Gastrocnemius medialis (tissue), 4 donors: ENCODE measurements at regions not wholly inside any gene's neighbourhood (a gene's known extent, or its start where the extent isn't known, plus 50 kb on each side); places are given as distances from the start of the nearest gene placed in this dataset.
A peak's percentile ranks its signal among the peaks of the same experiment; 100 is the strongest.
"Not testable (repeated sequence)": the region's sequence is repeated elsewhere in the genome, so short reads cannot be mapped to it uniquely, and the experiment has no call there.

ENCODE experiments used
- ATAC-seq, 2 donors: fragments of 150-250 bp; one replicate each; pipeline ENCODE4 v1.9.1; 2016
- DNase-seq, 2 donors: peaks; one replicate each; pipeline ENCODE4 v3.0.0-alpha.2; 2019
- H3K27ac ChIP-seq, 4 donors: fragments of 200-600 bp; sonication (generic); 1 replicate in 1 of 4; 2 replicates in 3 of 4; pipeline ENCODE4 v1.5.1; 2016 to 2018; ENCODE audit warnings: mild to moderate bottlenecking in 2 of 4, moderate library complexity in 1 of 4
- H3K27me3 ChIP-seq, 3 donors: fragments of 200-600 bp; sonication (generic) in 2 of 3; 1 replicate in 1 of 3; 2 replicates in 2 of 3; pipeline versions ENCODE4 v1.5.1 to v1.6.0; 2016 to 2019; ENCODE audit warnings: mild to moderate bottlenecking in 1 of 3, moderate library complexity in 1 of 3
- H3K36me3 ChIP-seq, 2 donors: fragments of 200-600 bp; sonication (generic) in 1 of 2; one replicate each; pipeline ENCODE4 v1.5.1; 2017 to 2018
- H3K4me1 ChIP-seq, 2 donors: fragments of 200-600 bp; sonication (generic) in 1 of 2; one replicate each; pipeline ENCODE4 v1.5.1; 2016 to 2017; ENCODE audit warnings: mild to moderate bottlenecking in 2 of 2
- H3K4me3 ChIP-seq, 4 donors: fragments of 200-600 bp; sonication (generic) in 3 of 4; 1 replicate in 1 of 4; 2 replicates in 3 of 4; pipeline ENCODE4 v1.5.1; 2016 to 2019; ENCODE audit warnings: mild to moderate bottlenecking in 2 of 4
- H3K9me3 ChIP-seq, 3 donors: fragments of 200-600 bp; sonication (generic) in 2 of 3; 1 replicate in 1 of 3; 2 replicates in 2 of 3; pipeline ENCODE4 v1.5.1; 2016 to 2019
- POLR2A ChIP-seq, 2 donors: fragments of 450-650 bp; IDR thresholded peaks; one replicate each; pipeline ENCODE4 v1.6.1; 2017; ENCODE audit warnings: antibody characterized with exemption in 2 of 2, mild to moderate bottlenecking in 2 of 2, moderate library complexity in 2 of 2
- in situ Hi-C, 4 donors: fragments of 200-750 bp; cut with MboI; loops; one replicate each; pipeline versions ENCODE4 v1.15.0 to v1.8.0; 2017; ENCODE audit warnings: low sequenced_read_pairs in 4 of 4
- intact Hi-C: fragments of 100-400 bp; cut with DNase I; formaldehyde crosslinking; loops from one replicate; pipeline ENCODE4 v1.15.1; 2023; ENCODE audit warnings: low total_unique reads
- TF ChIP-seq, protein P1 (sequence below), 5 experiments: fragments of 450-650 bp in 3 of 5; fragments of 200-600 bp in 2 of 5; sonication (generic) in 2 of 5; IDR thresholded peaks in 4 of 5; conservative IDR thresholded peaks in 1 of 5; 1 replicate in 4 of 5; 2 replicates in 1 of 5; pipeline ENCODE4 v1.5.1; 2016 to 2019; ENCODE audit warnings: antibody characterized with exemption in 5 of 5, mild to moderate bottlenecking in 3 of 5, moderate library complexity in 3 of 5

- Histone ChIP-seq H3K36me3 (no peaks in the 10 kb centered on the region), H3K4me3 (no peak overlapping the region), H3K27me3 (no peaks in the 10 kb centered on the region), H3K9me3 (no peaks in the 10 kb centered on the region), H3K27ac (no peak overlapping the region), H3K4me1 (no peaks in the 10 kb centered on the region)
- TF ChIP-seq POLR2A (IDR thresholded peaks at IDR 0.05), result no peak
- TF ChIP-seq, protein P1, sequence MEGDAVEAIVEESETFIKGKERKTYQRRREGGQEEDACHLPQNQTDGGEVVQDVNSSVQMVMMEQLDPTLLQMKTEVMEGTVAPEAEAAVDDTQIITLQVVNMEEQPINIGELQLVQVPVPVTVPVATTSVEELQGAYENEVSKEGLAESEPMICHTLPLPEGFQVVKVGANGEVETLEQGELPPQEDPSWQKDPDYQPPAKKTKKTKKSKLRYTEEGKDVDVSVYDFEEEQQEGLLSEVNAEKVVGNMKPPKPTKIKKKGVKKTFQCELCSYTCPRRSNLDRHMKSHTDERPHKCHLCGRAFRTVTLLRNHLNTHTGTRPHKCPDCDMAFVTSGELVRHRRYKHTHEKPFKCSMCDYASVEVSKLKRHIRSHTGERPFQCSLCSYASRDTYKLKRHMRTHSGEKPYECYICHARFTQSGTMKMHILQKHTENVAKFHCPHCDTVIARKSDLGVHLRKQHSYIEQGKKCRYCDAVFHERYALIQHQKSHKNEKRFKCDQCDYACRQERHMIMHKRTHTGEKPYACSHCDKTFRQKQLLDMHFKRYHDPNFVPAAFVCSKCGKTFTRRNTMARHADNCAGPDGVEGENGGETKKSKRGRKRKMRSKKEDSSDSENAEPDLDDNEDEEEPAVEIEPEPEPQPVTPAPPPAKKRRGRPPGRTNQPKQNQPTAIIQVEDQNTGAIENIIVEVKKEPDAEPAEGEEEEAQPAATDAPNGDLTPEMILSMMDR (IDR thresholded peaks at IDR 0.05 in 4 of 5, conservative IDR thresholded peaks at IDR 0.05 in 1 of 5), result no peak
- DNase-seq (no peak), ATAC-seq (no peak)
- in situ Hi-C loops (no loop called here), intact Hi-C loops (no loop called here)
These were observed 261.8 kb downstream of the BTG1 start for GRCh38 chr12:91883811-91884210.

DNA sequence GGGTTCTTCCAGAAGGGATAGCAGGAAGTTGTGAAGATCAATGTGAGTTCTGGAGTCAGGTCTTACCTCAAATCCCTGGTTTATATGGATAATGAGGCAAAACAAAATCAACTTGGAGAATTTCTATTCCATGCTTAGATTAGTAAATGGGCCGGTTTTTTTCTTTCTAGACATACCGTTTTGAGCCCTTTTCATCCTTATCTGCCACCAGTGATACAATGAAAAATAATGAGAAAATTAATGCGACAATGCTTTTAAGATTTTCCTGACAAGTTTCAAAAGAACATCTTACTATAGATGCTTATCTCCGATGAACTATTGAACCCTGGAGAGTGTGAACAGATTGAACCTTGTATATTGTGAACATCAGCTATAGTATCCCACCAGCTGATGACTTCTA, 262.7 kb downstream of the BTG1 start:
- no peak for ATAC-seq
- Histone ChIP-seq H3K9me3 (no peaks in the 10 kb centered on the region), H3K36me3 (no peaks in the 10 kb centered on the region), H3K27me3 (no peaks in the 10 kb centered on the region), H3K4me1 (no peaks in the 10 kb centered on the region), H3K27ac (no peak overlapping the region), H3K4me3 (no peak overlapping the region)
- in situ Hi-C loops (no loop called here), intact Hi-C loops (no loop called here)
- no peak for DNase-seq
- TF ChIP-seq, protein P1 (IDR thresholded peaks at IDR 0.05 in 4 of 5, conservative IDR thresholded peaks at IDR 0.05 in 1 of 5), result no peak
- TF ChIP-seq POLR2A (IDR thresholded peaks at IDR 0.05), result no peak

DNA sequence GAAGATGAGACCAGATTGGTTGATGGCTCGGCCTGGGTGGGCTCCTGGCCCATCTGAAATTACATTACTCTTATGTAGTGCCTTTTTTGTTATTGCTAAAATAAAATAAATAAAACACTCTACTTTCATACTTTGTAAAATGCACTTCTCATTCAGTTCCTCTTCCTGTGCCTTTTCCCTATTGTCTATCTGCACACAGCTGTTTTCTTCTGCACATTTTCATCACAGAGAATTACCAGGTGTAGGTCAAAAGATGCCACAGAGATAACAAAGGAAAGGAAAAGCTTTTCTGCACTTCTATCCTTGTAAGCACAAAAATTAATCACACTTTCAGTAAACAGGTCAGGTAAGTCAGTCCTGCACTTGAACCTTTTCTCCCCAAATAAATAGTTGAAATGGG, 265.1 kb downstream of the BTG1 start:
- ATAC-seq, result no peak
- intact Hi-C loops (no loop called here), in situ Hi-C loops (no loop called here)
- H3K9me3 ChIP-seq, result no peaks in the 10 kb centered on the region
- H3K4me3 ChIP-seq, result no peak overlapping the region
- no peaks in the 10 kb centered on the region for H3K27me3 ChIP-seq
- no peak overlapping the region for H3K27ac ChIP-seq
- TF ChIP-seq, protein P1 (IDR thresholded peaks at IDR 0.05 in 4 of 5, conservative IDR thresholded peaks at IDR 0.05 in 1 of 5), result no peak
- no peak for TF ChIP-seq POLR2A (IDR thresholded peaks at IDR 0.05)
- no peak for DNase-seq
- H3K36me3 ChIP-seq, result no peaks in the 10 kb centered on the region
- no peaks in the 10 kb centered on the region for H3K4me1 ChIP-seq

GRCh38 chr12:91877456-91878235, 268.0 kb downstream of the BTG1 start:
- H3K4me1 ChIP-seq, result no peaks in the 10 kb centered on the region
- no peak for TF ChIP-seq POLR2A (IDR thresholded peaks at IDR 0.05)
- TF ChIP-seq, protein P1 (IDR thresholded peaks at IDR 0.05 in 4 of 5, conservative IDR thresholded peaks at IDR 0.05 in 1 of 5), result no peak
- H3K4me3 ChIP-seq, result no peak overlapping the region
- H3K9me3 ChIP-seq, result no peaks in the 10 kb centered on the region
- in situ Hi-C loops (no loop called here), intact Hi-C loops (no loop called here)
- no peaks in the 10 kb centered on the region for H3K27me3 ChIP-seq
- no peaks in the 10 kb centered on the region for H3K36me3 ChIP-seq
- H3K27ac ChIP-seq, result no peak overlapping the region
- no peak for ATAC-seq
- no peak for DNase-seq

- H3K36me3 ChIP-seq, result no peaks in the 10 kb centered on the region
- no peak overlapping the region for H3K27ac ChIP-seq
- in situ Hi-C loops, result no loop called here
- no peaks in the 10 kb centered on the region for H3K4me1 ChIP-seq
- intact Hi-C loops, result no loop called here
- DNase-seq, result peak; percentile 6 to 36
- no peak overlapping the region for H3K4me3 ChIP-seq
- TF ChIP-seq, protein P1 (IDR thresholded peaks at IDR 0.05 in 4 of 5, conservative IDR thresholded peaks at IDR 0.05 in 1 of 5), result no peak
- TF ChIP-seq POLR2A (IDR thresholded peaks at IDR 0.05), result no peak
- ATAC-seq, result peak; percentile 42 to 53
- no peaks in the 10 kb centered on the region for H3K27me3 ChIP-seq
- H3K9me3 ChIP-seq, result no peaks in the 10 kb centered on the region
These were observed 268.6 kb downstream of the BTG1 start for GRCh38 chr12:91877022-91877421.

- in situ Hi-C loops, ATAC-seq, H3K9me3 ChIP-seq, H3K4me3 ChIP-seq, H3K4me1 ChIP-seq, H3K27ac ChIP-seq, H3K27me3 ChIP-seq, DNase-seq, H3K36me3 ChIP-seq, intact Hi-C loops: not testable (repeated sequence)
These were observed 270.0 kb downstream of the BTG1 start for GRCh38 chr12:91875671-91876070.
